ENCODE measurements at regions not wholly inside any gene's neighbourhood (a gene's known extent, or its start where the extent isn't known, plus 50 kb on each side); places are given as distances from the start of the nearest gene placed in this dataset.

GRCh38 chr7:57328457-57328856 lies 121.5 kb upstream of the ZNF716 start:
- TF ChIP-seq CTCF (IDR thresholded peaks at IDR 0.05): no peak
- no peak for TF ChIP-seq ZFX (IDR thresholded peaks at IDR 0.05; ENCODE audit: borderline replicate concordance)
- no peak overlapping the region for H3K27ac ChIP-seq

- H3K27ac ChIP-seq: no peak overlapping the region
- TF ChIP-seq CTCF (IDR thresholded peaks at IDR 0.05): no peak
- no peak for TF ChIP-seq ZFX (IDR thresholded peaks at IDR 0.05; ENCODE audit: borderline replicate concordance)
These were observed 121.0 kb upstream of the ZNF716 start for GRCh38 chr7:57328963-57329362.

GRCh38 chr7:57339198-57339944 lies 110.6 kb upstream of the ZNF716 start:
- no peak for TF ChIP-seq ZFX (IDR thresholded peaks at IDR 0.05; ENCODE audit: borderline replicate concordance)
- TF ChIP-seq CTCF (IDR thresholded peaks at IDR 0.05): no peak
- no peak overlapping the region for H3K27ac ChIP-seq

- no peak for TF ChIP-seq ZFX (IDR thresholded peaks at IDR 0.05; ENCODE audit: borderline replicate concordance)
- TF ChIP-seq CTCF (IDR thresholded peaks at IDR 0.05): no peak
- H3K27ac ChIP-seq: no peak overlapping the region
These were observed 107.0 kb upstream of the ZNF716 start for GRCh38 chr7:57342954-57343353.

- TF ChIP-seq CTCF (IDR thresholded peaks at IDR 0.05) (no peak), ZFX (IDR thresholded peaks at IDR 0.05; ENCODE audit: borderline replicate concordance) (no peak)
- no peak overlapping the region for H3K27ac ChIP-seq
These were observed 105.9 kb upstream of the ZNF716 start for GRCh38 chr7:57343901-57344622.

GRCh38 chr7:57344957-57345356 lies 105.0 kb upstream of the ZNF716 start:
- no peak for TF ChIP-seq CTCF (IDR thresholded peaks at IDR 0.05)
- no peak for TF ChIP-seq ZFX (IDR thresholded peaks at IDR 0.05; ENCODE audit: borderline replicate concordance)

GRCh38 chr7:57348646-57349269 lies 101.2 kb upstream of the ZNF716 start:
- TF ChIP-seq CTCF (IDR thresholded peaks at IDR 0.05) (no peak), ZFX (IDR thresholded peaks at IDR 0.05; ENCODE audit: borderline replicate concordance) (no peak)
- H3K27ac ChIP-seq: no peak overlapping the region

More at GRCh38 chr7:57344957-57345356, 105.0 kb upstream of the ZNF716 start:
- no peak overlapping the region for H3K27ac ChIP-seq
